Activated CD4-positive, alpha-beta T cell treated with anti-CD3 and anti-CD28 coated beads, Interleukin-2, Interleukin-6, amounts not matched to agents 100 ng/mL and 50 ng/mL, durations not matched to agents 16 hours and 8 hours (primary cell): ENCODE measurements at regions not wholly inside any gene's neighbourhood (a gene's known extent, or its start where the extent isn't known, plus 50 kb on each side); places are given as distances from the start of the nearest gene placed in this dataset.

Experiments used
- DNase-seq: peaks from one replicate; pipeline ENCODE4 v3.0.0-alpha.2; 2020

DNA sequence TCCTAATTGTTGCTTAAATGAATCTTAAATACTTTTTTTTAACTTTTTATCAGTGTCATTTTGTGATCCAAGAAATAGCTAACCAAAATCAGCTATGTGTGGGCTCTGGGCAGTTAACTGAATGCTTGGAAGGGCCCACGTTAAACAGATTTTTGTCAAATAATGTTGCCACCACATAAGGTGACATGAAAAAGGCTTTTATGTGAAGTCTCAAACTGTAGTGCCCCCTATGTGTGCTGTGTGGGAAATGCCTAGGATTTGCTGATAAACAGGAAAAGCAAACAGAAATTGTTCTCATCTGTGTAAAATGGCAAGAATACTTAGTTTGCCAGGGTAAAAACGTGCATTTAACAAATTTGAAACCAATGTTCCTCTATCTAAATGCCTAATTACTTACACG lies 242.2 kb downstream of the ZNF516 start:
- DNase-seq: no peak

DNA sequence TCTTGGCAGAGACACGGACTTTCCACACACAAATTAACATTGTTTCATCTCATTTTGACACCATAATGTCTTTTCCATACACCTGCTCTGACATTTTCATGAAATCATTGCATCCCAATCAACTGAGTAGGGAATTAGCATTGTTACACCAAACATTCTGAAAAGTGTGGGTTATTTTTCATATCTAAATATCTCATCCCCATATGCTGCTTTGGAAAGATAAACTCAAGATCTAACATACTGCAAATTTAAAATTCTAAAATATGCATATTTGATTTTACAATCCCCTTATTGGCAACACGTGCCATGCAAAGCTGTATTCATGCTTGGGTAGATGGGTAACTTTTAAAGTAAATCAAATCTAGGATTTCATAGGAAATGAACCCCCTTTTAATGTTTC lies 242.9 kb downstream of the ZNF516 start:
- no peak for DNase-seq

DNA sequence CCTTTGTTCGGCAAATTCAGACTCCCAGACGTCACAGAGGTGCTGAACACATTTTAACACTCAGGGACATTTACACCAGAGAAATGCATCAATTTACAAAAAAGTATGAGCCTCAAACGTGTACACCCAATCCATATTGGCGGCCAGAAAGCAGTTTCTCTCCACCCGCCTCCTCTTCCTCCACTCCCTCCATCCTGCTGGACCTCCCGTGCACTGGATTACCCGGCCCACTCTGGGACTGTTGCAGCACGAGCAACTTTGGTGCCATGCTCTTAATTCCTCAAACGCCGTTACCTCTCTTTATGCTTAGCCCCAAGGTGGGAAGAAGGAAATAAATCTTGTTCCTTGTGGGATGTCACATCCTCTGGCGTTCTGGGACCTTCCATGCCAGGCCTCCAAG lies 243.4 kb downstream of the ZNF516 start:
- DNase-seq: no peak

GRCh38 chr18:76246590-76246989 lies 248.5 kb downstream of the ZNF516 start:
- DNase-seq: no peak

DNA sequence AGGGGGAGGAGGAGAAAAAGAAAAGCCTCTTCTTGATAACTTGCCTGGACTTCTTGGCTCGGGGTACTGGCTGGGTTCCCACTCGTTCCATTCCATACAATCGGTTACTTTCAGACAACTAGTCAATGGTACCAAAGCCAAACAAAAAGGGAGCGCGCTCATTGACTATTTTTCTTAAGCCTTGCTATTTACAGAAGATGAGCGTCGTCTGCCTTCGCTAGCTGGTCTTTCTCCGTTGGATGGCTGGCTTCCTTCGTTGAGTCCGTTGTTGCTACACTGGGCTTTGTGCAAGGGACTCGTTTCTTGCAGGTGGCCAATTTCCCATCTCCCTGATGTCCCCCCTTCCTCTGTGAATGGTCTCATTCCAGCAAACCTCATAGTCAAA lies 260.4 kb downstream of the ZNF516 start:
- DNase-seq: no peak

GRCh38 chr18:76233876-76234675 lies 261.0 kb downstream of the ZNF516 start:
- no peak for DNase-seq

- DNase-seq: no peak
Measured at GRCh38 chr18:76233406-76233805, 261.6 kb downstream of the ZNF516 start.

DNA sequence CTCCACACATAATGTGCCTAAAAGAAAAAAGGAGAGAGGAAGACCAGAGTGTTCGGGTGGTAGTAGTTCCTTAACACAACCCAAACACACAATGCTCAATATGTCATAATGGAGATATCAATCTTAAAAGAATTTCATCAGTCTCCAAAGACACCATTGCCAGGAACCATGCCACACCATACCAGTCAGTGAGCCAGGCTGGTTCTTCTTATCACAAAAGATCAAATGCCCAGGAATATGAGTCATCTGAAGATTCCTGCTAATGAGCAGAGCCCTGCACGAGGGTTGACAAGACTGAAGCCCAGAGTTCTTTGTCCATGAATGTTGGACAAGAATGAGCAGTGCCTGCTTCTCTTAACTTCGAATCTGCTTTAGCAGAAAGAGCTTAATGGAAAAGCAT lies 262.3 kb downstream of the ZNF516 start:
- DNase-seq: no peak

GRCh38 chr18:76232010-76232409 lies 263.0 kb downstream of the ZNF516 start:
- DNase-seq: no peak

- no peak for DNase-seq
Measured at GRCh38 chr18:76231402-76231801, 263.6 kb downstream of the ZNF516 start.

DNA sequence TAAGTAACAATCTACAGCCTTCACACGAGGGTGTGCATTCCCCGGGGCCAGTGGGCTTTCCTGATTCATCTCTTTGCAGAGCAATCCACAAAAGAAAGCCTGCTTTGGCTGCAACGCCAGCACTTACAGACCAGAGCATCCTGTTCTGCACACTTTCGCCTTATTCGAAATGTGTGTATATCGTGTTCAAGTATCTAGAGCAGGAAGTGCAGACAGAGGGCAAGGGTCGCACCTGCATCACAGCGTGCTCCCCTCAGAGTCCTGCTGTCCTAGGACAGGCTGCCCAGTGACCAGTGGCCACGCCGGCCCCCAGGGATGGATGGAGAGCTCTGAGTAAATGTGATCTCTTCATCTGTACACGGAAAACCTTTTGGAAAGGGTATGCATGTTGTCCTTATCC lies 264.3 kb downstream of the ZNF516 start:
- DNase-seq: no peak

GRCh38 chr18:76228716-76229115 lies 266.3 kb downstream of the ZNF516 start:
- no peak for DNase-seq

DNA sequence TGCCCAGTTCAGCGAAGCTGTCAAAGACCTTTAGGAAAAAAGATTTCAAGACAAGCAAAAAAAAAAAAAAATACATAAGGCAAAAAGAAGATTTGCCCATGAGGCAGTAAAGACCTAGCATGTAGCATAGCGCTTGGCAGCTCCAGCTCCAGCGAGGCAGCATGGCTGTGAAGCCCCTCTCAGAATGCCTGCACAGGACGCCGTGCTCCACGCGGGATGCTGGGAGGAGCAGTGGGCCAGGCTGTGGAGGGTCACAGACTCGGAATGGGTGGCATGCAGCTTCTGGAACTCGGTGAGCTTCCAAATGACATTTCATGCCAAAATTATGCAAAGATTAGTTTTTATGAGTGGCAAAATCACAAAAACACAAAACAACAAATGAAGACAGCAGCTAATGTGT lies 267.3 kb downstream of the ZNF516 start:
- no peak for DNase-seq

- DNase-seq: no peak
Measured at GRCh38 chr18:76223403-76223802, 271.6 kb downstream of the ZNF516 start.

- no peak for DNase-seq
Measured at GRCh38 chr18:76219023-76219422, 276.0 kb downstream of the ZNF516 start.

DNA sequence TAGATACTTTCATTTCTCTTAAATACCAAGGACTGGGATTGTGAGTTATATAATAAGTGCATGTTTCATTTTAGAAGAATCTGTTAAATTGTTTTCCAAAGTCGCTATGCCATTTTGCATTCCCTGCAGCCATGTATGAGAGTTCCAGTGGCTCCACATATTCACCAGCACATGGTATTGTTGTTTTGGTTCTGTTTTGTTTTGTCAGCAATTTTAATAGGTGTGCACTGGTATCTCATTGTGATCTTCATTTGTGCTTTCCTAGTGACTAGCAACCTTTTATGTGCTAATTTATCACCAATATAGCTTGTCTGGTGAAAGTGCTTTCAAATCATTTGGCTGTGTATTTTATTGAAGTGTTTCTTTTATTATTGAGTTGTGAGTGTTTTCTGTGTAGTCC lies 278.9 kb downstream of the ZNF516 start:
- DNase-seq: no peak

DNA sequence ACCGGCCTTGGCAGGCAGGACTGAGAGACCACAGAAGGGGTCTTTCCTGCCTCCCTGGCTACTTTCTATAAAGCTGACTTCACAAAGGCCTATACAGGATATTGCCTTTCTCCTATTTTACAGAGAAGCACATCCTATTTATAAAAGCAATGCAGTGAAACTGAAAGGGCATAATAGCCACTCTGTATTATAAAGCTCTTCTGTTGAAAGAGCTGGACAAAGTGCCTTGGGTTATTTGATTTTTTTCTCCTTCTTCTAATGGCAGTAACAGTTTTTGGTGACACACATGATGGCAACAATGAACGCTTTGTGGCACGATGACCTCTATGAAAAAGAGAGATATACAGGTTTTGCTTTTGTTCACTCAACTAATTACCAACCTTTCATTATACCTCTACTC lies 281.1 kb downstream of the ZNF516 start:
- DNase-seq: no peak

DNA sequence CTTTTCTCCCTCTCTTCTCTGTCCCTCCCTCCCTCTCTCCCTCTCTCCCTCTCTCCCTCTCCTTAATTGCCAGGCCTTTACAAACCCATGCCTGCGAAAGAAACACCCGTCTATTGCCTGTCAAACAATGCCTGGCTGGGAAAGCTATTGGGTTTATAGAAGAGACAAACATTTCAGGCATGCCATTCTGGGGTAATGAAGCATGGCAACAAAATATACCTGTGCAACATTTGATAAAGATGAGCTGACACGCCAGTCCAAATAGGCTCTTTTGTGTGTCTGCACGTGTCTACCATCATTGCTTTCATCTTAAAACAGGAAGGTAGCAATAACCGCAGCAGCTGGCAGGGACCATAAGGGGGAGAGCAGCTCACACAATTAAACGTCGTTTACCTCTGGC lies 282.1 kb downstream of the ZNF516 start:
- DNase-seq: no peak

DNA sequence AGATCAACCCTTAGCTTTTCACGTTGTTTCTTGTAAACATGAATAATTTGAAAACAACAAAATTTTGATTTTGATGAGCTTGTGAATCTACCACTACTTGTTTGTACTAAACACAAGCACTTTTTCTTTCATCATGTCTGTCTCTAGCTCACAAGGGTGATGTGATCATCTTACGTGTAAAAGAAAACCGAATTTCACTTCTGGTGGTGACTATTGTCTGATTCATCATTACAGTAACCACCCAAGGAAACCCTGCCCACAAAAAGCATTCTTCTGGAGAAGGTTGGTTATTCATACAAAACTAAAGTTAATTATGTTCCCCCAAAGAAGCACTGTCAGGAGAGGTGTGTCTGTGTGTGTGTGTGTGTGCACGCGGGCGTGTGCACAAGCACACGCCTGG lies 285.4 kb downstream of the ZNF516 start:
- DNase-seq: peak; percentile 9

DNA sequence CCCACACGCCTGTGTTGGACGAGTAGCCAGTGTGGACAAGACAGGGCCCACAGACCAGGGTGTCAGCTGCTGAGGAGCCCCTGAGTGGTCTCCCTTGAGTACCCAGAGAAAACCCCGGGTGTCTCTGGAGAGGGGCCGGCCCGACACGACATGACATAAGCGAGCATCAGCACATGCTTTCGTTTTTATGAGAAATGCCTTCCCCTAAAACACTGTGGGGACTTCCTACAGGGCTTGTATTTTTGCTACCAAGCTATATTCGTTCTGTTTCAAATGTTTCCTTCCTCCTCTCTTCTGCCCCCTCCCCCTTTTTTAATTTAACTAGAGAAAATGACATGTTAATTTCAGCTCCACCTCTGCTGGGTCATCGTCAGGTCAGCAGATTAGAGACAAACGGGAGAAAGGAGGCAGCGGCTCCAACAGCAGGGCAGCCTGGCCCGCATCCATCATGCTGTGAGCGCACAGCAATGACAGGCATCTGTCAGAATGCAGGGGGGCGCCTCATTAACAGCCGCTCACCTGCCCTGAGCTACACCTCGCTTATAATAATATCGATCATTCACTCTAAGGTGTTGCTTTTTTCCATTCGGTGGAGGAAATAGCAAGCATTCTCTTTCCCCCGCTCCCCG lies 286.2 kb downstream of the ZNF516 start:
- DNase-seq: no peak

DNA sequence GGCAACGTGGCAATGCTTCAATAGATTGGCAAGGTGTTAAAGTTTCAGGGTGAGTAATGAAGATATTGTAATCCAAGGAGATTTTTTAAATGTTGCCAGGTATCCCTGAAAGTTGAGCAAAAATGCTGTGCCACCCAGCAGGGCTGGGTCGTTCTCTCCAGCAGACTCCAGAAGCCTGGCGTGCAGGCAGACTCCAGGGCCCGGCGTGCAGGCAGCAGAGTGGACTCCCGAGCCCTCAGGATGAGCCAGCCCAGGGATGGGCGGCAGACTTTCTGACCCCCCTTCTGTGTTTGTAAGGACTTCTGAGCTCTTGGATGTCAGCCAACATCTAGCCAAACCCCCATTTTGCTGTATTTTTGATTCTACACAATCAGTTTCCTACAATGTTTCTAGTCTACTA lies 289.1 kb downstream of the ZNF516 start:
- no peak for DNase-seq

GRCh38 chr18:76203552-76203951 lies 291.5 kb downstream of the ZNF516 start:
- DNase-seq: no peak

DNA sequence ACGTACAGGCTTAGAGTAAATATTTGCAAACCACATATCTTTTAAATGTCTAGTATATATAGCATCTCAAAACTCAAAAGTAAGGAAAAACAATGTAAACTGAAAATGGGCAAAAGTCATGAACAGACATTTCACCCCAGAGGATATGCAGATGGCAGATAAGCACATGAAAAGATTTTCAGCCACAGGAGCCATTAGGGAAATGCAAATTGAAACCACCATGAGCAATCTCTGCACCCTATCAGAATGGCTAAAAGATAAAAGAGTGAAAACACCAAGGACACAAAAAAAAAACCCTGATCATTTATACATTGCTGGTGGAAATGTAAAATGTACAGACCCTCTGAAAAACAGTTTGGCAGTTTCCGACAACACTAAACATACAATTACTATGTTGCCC lies 292.7 kb downstream of the ZNF516 start:
- no peak for DNase-seq

DNA sequence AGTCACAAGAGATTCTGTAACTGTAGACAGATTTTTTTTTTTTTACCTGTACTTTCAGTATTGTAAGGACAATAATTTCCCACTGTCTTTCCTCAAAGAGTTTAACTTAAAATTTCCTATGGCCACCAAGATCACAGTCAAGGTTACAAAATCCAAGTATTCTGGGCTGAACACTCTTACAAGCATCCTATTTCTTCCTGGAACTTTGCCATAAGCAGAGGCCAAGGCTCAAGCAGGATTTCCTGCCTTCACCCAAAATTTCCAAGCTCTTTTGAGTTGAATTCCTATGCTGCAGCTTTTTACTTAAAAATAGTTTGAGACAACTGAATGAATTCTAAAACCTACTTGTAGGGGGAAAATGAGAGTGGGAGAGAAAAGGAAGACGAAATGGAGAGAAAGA lies 299.4 kb downstream of the ZNF516 start:
- no peak for DNase-seq

- DNase-seq: no peak
Measured at GRCh38 chr18:76188097-76188496, 306.9 kb downstream of the ZNF516 start.
